GM23338 (cell line): ENCODE measurements at regions not wholly inside any gene's neighbourhood (a gene's known extent, or its start where the extent isn't known, plus 50 kb on each side); places are given as distances from the start of the nearest gene placed in this dataset.

Source experiments
- ATAC-seq: fragments of 200-7000 bp; cut with Tn5 transposase; 3 replicates; pipeline ENCODE4 v1.9.1; 2020
- DNase-seq: peaks from one replicate; pipeline ENCODE4 v3.0.0-alpha.2; 2015; ENCODE audit warnings: low spot score
- H2AFZ ChIP-seq: fragments of 200-600 bp; sonication (generic); 2 replicates; pipeline ENCODE4 v1.8.0; 2016; ENCODE audit warnings: antibody characterized with exemption, mild to moderate bottlenecking, moderate library complexity
- H3F3A ChIP-seq: fragments of 200-600 bp; sonication (generic); replicated peaks from 2 replicates; pipeline ENCODE4 v1.8.0; 2017; ENCODE audit warnings: antibody characterized with exemption, mixed run types, low read depth
- H3K27ac ChIP-seq: fragments of 200-600 bp; sonication (generic); 2 replicates; pipeline ENCODE4 v1.6.1; 2016; ENCODE audit warnings: low read depth
- H3K27me3 ChIP-seq: fragments of 200-600 bp; sonication (generic); 2 replicates; pipeline ENCODE4 v1.8.0; 2016; ENCODE audit warnings: mild to moderate bottlenecking, mixed run types, moderate library complexity; ENCODE audit not compliant: insufficient read depth
- H3K36me3 ChIP-seq: fragments of 200-600 bp; sonication (generic); 2 replicates; pipeline ENCODE4 v1.8.0; 2016; ENCODE audit warnings: mild to moderate bottlenecking; ENCODE audit not compliant: insufficient read depth
- H3K4me1 ChIP-seq: fragments of 200-600 bp; sonication (generic); 2 replicates; pipeline ENCODE4 v1.8.0; 2016; ENCODE audit warnings: mild to moderate bottlenecking, moderate library complexity; ENCODE audit not compliant: insufficient read depth
- H3K4me2 ChIP-seq: fragments of 200-600 bp; sonication (generic); 2 replicates; pipeline ENCODE4 v1.7.1; 2017; ENCODE audit warnings: mixed run types
- H3K4me3 ChIP-seq: fragments of 200-600 bp; sonication (generic); 2 replicates; pipeline ENCODE4 v1.6.1; 2016; ENCODE audit warnings: mixed run types
- H3K79me2 ChIP-seq: fragments of 200-600 bp; sonication (generic); replicated peaks from 2 replicates; pipeline ENCODE4 v1.8.0; 2017; ENCODE audit warnings: mild to moderate bottlenecking; ENCODE audit not compliant: insufficient read depth
- H3K9me2 ChIP-seq: fragments of 200-600 bp; sonication (generic); 2 replicates; pipeline ENCODE4 v1.8.0; 2017; ENCODE audit not compliant: insufficient read depth
- H4K20me1 ChIP-seq: fragments of 200-600 bp; sonication (generic); replicated peaks from 2 replicates; pipeline ENCODE4 v1.8.0; 2017; ENCODE audit warnings: mild to moderate bottlenecking; ENCODE audit not compliant: insufficient read depth
- H3K27ac Mint-ChIP-seq: 2 replicates; pipeline ENCODE4 v1.8.0; 2020; ENCODE audit warnings: inconsistent platforms, mild to moderate bottlenecking, moderate library complexity, mixed read lengths
- H3K27me3 Mint-ChIP-seq: 3 replicates; pipeline ENCODE4 v1.8.0; 2022; ENCODE audit warnings: low read depth, mild to moderate bottlenecking, moderate library complexity, mixed read lengths, inconsistent platforms; ENCODE audit not compliant: insufficient read depth, poor library complexity
- H3K36me3 Mint-ChIP-seq: 3 replicates; pipeline ENCODE4 v1.8.0; 2021; ENCODE audit warnings: low read depth, mild to moderate bottlenecking, inconsistent platforms, moderate library complexity, mixed read lengths
- H3K4me1 Mint-ChIP-seq: 3 replicates; pipeline ENCODE4 v1.8.0; 2020; ENCODE audit warnings: mild to moderate bottlenecking, inconsistent platforms, mixed read lengths
- H3K4me3 Mint-ChIP-seq: 3 replicates; pipeline ENCODE4 v1.8.0; 2021; ENCODE audit warnings: moderate library complexity, mild to moderate bottlenecking, inconsistent platforms, mixed read lengths
- H3K9me3 Mint-ChIP-seq: 3 replicates; pipeline ENCODE4 v1.8.0; 2020; ENCODE audit warnings: moderate library complexity, mild to moderate bottlenecking, inconsistent platforms, mixed read lengths
- CREB1 ChIP-seq: fragments of 250-450 bp; sonication (Bioruptor Pico); IDR thresholded peaks from 2 replicates; pipeline ENCODE4 v1.5.0; 2020; ENCODE audit warnings: low read depth, mild to moderate bottlenecking, moderate library complexity
- CTCF ChIP-seq, 2 experiments: fragments of 200-600 bp in 1 of 2; sonication (generic) in 1 of 2; conservative IDR thresholded peaks; 2 replicates each; pipeline versions ENCODE4 v1.5.1 to v1.6.1; 2016 to 2017; ENCODE audit warnings: antibody characterized with exemption in 2 of 2, low read depth in 2 of 2, mild to moderate bottlenecking in 2 of 2, moderate library complexity in 1 of 2
- EZH2 ChIP-seq: fragments of 200-600 bp; sonication (generic); IDR thresholded peaks from one replicate; pipeline ENCODE4 v1.8.0; 2017; ENCODE audit warnings: antibody characterized with exemption, mild to moderate bottlenecking, low read depth; ENCODE audit not compliant: unreplicated experiment
- EZH2phosphoT487 ChIP-seq: fragments of 200-600 bp; sonication (generic); IDR thresholded peaks from one replicate; pipeline ENCODE4 v1.8.1; 2018; ENCODE audit warnings: antibody characterized with exemption; ENCODE audit not compliant: unreplicated experiment
- JUNB ChIP-seq: IDR thresholded peaks from one replicate; pipeline ENCODE4 v1.6.1; 2016; ENCODE audit warnings: antibody characterized with exemption; ENCODE audit not compliant: unreplicated experiment
- NANOG ChIP-seq: IDR thresholded peaks from 2 replicates; pipeline ENCODE4 v1.6.1; 2016; ENCODE audit warnings: antibody characterized with exemption, borderline replicate concordance
- POLR2AphosphoS5 ChIP-seq: IDR thresholded peaks from 2 replicates; pipeline ENCODE4 v1.6.1; 2016; ENCODE audit warnings: antibody characterized with exemption, low read depth
- REST ChIP-seq: IDR thresholded peaks from one replicate; pipeline ENCODE4 v1.6.1; 2018; ENCODE audit warnings: antibody characterized with exemption; ENCODE audit not compliant: unreplicated experiment
- STAT1 ChIP-seq: IDR thresholded peaks from one replicate; pipeline ENCODE4 v1.6.1; 2016; ENCODE audit warnings: antibody characterized with exemption; ENCODE audit not compliant: unreplicated experiment
- ZNF114 ChIP-seq: fragments of 250-450 bp; sonication (Bioruptor Pico); IDR thresholded peaks from 2 replicates; pipeline ENCODE4 v1.5.0; 2020; ENCODE audit warnings: mild to moderate bottlenecking, moderate library complexity
- ZNF331 ChIP-seq: fragments of 250-450 bp; sonication (Bioruptor Pico); IDR thresholded peaks from 2 replicates; pipeline ENCODE4 v1.5.0; 2020; ENCODE audit warnings: low read depth, mild to moderate bottlenecking, moderate library complexity
- TF ChIP-seq, protein P1 (sequence below): IDR thresholded peaks from 2 replicates; pipeline ENCODE4 v1.6.1; 2016; ENCODE audit warnings: antibody characterized with exemption

DNA sequence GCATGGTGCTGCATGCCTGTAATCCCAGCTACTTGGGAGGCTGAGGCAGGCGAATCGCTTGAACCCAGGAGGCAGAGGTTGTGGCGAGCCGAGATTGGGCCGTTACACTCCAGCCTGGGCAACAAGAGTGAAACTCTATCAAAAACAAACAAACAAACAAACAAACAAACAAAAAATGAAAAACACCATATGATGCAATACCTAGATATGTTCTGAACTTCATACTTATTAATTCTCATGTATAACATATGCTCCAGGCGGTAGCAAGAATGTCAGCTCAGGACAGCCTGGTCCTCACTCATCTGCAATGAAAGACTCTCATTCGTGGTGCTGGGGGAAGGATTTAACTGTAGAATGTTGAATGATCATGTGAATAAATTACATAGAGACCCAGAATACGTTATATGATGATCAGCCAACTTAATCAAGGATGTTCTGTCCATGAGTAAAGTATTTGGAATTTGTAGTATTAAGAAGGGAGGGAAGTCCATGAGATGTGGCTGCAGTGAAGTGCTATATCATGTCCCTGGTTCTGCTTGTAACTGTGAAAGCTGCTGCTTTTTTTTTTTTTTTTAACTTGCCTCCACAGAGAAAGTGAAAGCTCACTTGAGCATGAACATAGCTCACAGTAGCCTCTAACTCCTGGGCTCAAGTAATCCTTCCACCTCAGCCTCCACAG is 206.8 kb downstream of the UQCRFS1 start:
- Mint-ChIP-seq H3K9me3 (no peaks in the 10 kb centered on the region), H3K27ac (no peak overlapping the region), H3K27me3 (peaks cover 7% of the 10 kb centered on the region), H3K4me1 (peaks cover 18% of the 10 kb centered on the region), H3K4me3 (no peak overlapping the region), H3K36me3 (no peaks in the 10 kb centered on the region)
- TF ChIP-seq ZNF331 (no peak), EZH2 (no peak), POLR2AphosphoS5 (no peak), STAT1 (no peak), JUNB (no peak), REST (no peak)
- TF ChIP-seq, protein P1, sequence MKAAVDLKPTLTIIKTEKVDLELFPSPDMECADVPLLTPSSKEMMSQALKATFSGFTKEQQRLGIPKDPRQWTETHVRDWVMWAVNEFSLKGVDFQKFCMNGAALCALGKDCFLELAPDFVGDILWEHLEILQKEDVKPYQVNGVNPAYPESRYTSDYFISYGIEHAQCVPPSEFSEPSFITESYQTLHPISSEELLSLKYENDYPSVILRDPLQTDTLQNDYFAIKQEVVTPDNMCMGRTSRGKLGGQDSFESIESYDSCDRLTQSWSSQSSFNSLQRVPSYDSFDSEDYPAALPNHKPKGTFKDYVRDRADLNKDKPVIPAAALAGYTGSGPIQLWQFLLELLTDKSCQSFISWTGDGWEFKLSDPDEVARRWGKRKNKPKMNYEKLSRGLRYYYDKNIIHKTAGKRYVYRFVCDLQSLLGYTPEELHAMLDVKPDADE: no peak
- H3K4me2 ChIP-seq: no peak overlapping the region
- H2AFZ ChIP-seq: no peak overlapping the region
- H3K4me3 ChIP-seq: no peak overlapping the region
- H3F3A ChIP-seq: no peaks in the 10 kb centered on the region
- H3K4me1 ChIP-seq: no peaks in the 10 kb centered on the region
- DNase-seq (no peak), ATAC-seq (no peak)
- H3K9me2 ChIP-seq: no peaks in the 10 kb centered on the region
- no peaks in the 10 kb centered on the region for H3K36me3 ChIP-seq
- no peaks in the 10 kb centered on the region for H3K79me2 ChIP-seq
- no peaks in the 10 kb centered on the region for H3K27me3 ChIP-seq
- H4K20me1 ChIP-seq: no peaks in the 10 kb centered on the region
- H3K27ac ChIP-seq: no peak overlapping the region

- H3K4me1 ChIP-seq: no peaks in the 10 kb centered on the region
- H3K27me3 ChIP-seq: no peaks in the 10 kb centered on the region
- no peaks in the 10 kb centered on the region for H3K36me3 Mint-ChIP-seq
- no peak overlapping the region for H3K27ac ChIP-seq
- no peaks in the 10 kb centered on the region for H3K36me3 ChIP-seq
- H3K4me2 ChIP-seq: no peak overlapping the region
- no peak overlapping the region for H3K27ac Mint-ChIP-seq
- H3K4me3 Mint-ChIP-seq: no peak overlapping the region
- H3K9me3 Mint-ChIP-seq: no peaks in the 10 kb centered on the region
- H3K27me3 Mint-ChIP-seq: peaks cover 9% of the 10 kb centered on the region
- ATAC-seq: no peak
- H3K79me2 ChIP-seq: no peaks in the 10 kb centered on the region
- no peak overlapping the region for H2AFZ ChIP-seq
- peaks cover 18% of the 10 kb centered on the region for H3K4me1 Mint-ChIP-seq
- H4K20me1 ChIP-seq: no peaks in the 10 kb centered on the region
- no peak for DNase-seq
- no peaks in the 10 kb centered on the region for H3F3A ChIP-seq
- H3K9me2 ChIP-seq: no peaks in the 10 kb centered on the region
- H3K4me3 ChIP-seq: no peak overlapping the region
- TF ChIP-seq JUNB (no peak), CTCF (conservative IDR thresholded peaks at IDR 0.05; ENCODE audit: low read depth in 2 of 2) (no peak), EZH2phosphoT487 (no peak), ZNF331 (no peak), CREB1 (CRISPR knock-in tag) (no peak), EZH2 (no peak), POLR2AphosphoS5 (no peak), STAT1 (no peak), ZNF114 (no peak), REST (no peak), NANOG (no peak)
- TF ChIP-seq, protein P1: no peak
Observed at GRCh38 chr19:29004796-29005195, 208.2 kb downstream of the UQCRFS1 start.
